B cell (primary cell): ENCODE measurements at regions not wholly inside any gene's neighbourhood (a gene's known extent, or its start where the extent isn't known, plus 50 kb on each side); places are given as distances from the start of the nearest gene placed in this dataset.

Experiments
- ATAC-seq: fragments of 200-7000 bp; cut with Tn5 transposase; one replicate; pipeline ENCODE4 v1.10.0; 2021; ENCODE audit warnings: low read depth, mild to moderate bottlenecking, moderate number of reproducible peaks, moderate library complexity
- CTCF ChIA-PET: fragments of 350-600 bp; sonication (Branson Sonifier 250); formaldehyde crosslinking; loops from one replicate; lab custom pipeline; 2021; ENCODE audit warnings: antibody characterized with exemption, inconsistent platforms; lab: Charles Lee
- POLR2A ChIA-PET: fragments of 350-600 bp; sonication (Branson Sonifier 250); formaldehyde crosslinking; loops from one replicate; lab custom pipeline; 2021; ENCODE audit warnings: antibody characterized with exemption; lab: Charles Lee
- DNase-seq: peaks from one replicate; pipeline ENCODE4 v3.0.0; 2013
- H2AFZ ChIP-seq: 2 replicates; pipeline ENCODE4 v1.6.1; 2012; ENCODE audit warnings: mild to moderate bottlenecking, low read depth, low read length; ENCODE audit not compliant: insufficient read depth, poor library complexity, severe bottlenecking
- H3K27ac ChIP-seq, 2 donors: 1 replicate in 1 of 2; 2 replicates in 1 of 2; pipeline ENCODE4 v1.5.1; 2012 to 2013; ENCODE audit warnings: low read length in 2 of 2, mild to moderate bottlenecking in 2 of 2, moderate library complexity in 1 of 2
- H3K27me3 ChIP-seq, 4 experiments: fragments of 200-600 bp in 1 of 4; sonication (generic) in 1 of 4; replicated peaks in 1 of 4; 1 replicate in 2 of 4; 2 replicates in 2 of 4; pipeline versions ENCODE4 v1.6.1 to v1.7.0; 2013 to 2016; ENCODE audit warnings: low read length in 3 of 4, mild to moderate bottlenecking in 2 of 4, mixed read lengths in 1 of 4, moderate library complexity in 1 of 4; ENCODE audit not compliant: insufficient read depth in 4 of 4, control insufficient read depth in 3 of 4; ENCODE audit errors: control extremely low read depth in 1 of 4
- H3K36me3 ChIP-seq, 2 experiments: replicated peaks in 1 of 2; 1 replicate in 1 of 2; 2 replicates in 1 of 2; pipeline versions ENCODE4 v1.6.1 to v1.7.1; 2013; ENCODE audit warnings: low read length in 1 of 2; ENCODE audit not compliant: insufficient read depth in 2 of 2, control insufficient read depth in 1 of 2; ENCODE audit errors: control extremely low read depth in 1 of 2, extremely low read depth in 1 of 2
- H3K4me1 ChIP-seq, 2 donors: fragments of 200-600 bp in 1 of 2; sonication (generic) in 1 of 2; 1 replicate in 1 of 2; 2 replicates in 1 of 2; pipeline versions ENCODE4 v1.5.1 to v1.6.1; 2013 to 2017; ENCODE audit warnings: low read length in 2 of 2; ENCODE audit not compliant: control insufficient read depth in 2 of 2, insufficient read depth in 2 of 2
- H3K4me2 ChIP-seq: replicated peaks from 2 replicates; pipeline ENCODE3; 2012; ENCODE audit warnings: mild to moderate bottlenecking, low read depth, low read length; ENCODE audit not compliant: poor library complexity, severe bottlenecking
- H3K4me3 ChIP-seq, 5 experiments: fragments of 200-600 bp in 1 of 5; sonication (generic) in 1 of 5; 1 replicate in 3 of 5; 2 replicates in 2 of 5; pipeline versions ENCODE4 v1.5.1 to v1.7.0; 2011 to 2016; ENCODE audit warnings: low read length in 4 of 5, mild to moderate bottlenecking in 4 of 5, low read depth in 2 of 5, control low read depth in 1 of 5, moderate library complexity in 1 of 5; ENCODE audit not compliant: insufficient read depth in 1 of 5; ENCODE audit errors: control extremely low read depth in 1 of 5, extremely low read depth in 1 of 5
- H3K79me2 ChIP-seq: fragments of 200-600 bp; sonication (generic); one replicate; pipeline ENCODE4 v1.6.0; 2016; ENCODE audit warnings: low read length; ENCODE audit not compliant: control insufficient read depth, insufficient read depth
- H3K9ac ChIP-seq: fragments of 200-600 bp; sonication (generic); 2 replicates; pipeline ENCODE4 v1.6.1; 2017; ENCODE audit warnings: mild to moderate bottlenecking, low read length, moderate library complexity
- H3K9me3 ChIP-seq, 3 donors: one replicate each; pipeline versions ENCODE4 v1.6.1 to v1.7.1; 2013; ENCODE audit warnings: low read length in 2 of 3; ENCODE audit not compliant: control insufficient read depth in 2 of 3, insufficient read depth in 1 of 3; ENCODE audit errors: control extremely low read depth in 1 of 3
- H4K20me1 ChIP-seq: 2 replicates; pipeline ENCODE4 v1.6.0; 2012; ENCODE audit warnings: mild to moderate bottlenecking, low read length; ENCODE audit not compliant: insufficient read depth, control insufficient read depth, poor library complexity, severe bottlenecking
- H3K27ac Mint-ChIP-seq: one replicate; pipeline ENCODE4 v1.8.0; 2021; ENCODE audit warnings: mixed read lengths
- H3K27me3 Mint-ChIP-seq: one replicate; pipeline ENCODE4 v1.8.0; 2021; ENCODE audit warnings: mixed read lengths
- H3K4me1 Mint-ChIP-seq: one replicate; pipeline ENCODE4 v1.8.0; 2021; ENCODE audit warnings: mixed read lengths
- H3K4me3 Mint-ChIP-seq: one replicate; pipeline ENCODE4 v1.8.0; 2021; ENCODE audit warnings: mixed read lengths
- H3K9me3 Mint-ChIP-seq: one replicate; pipeline ENCODE4 v1.8.0; 2022; ENCODE audit warnings: mixed read lengths; ENCODE audit not compliant: insufficient read depth
- CTCF ChIP-seq: fragments of 200-600 bp; IDR thresholded peaks from one replicate; pipeline ENCODE4 v1.8.0; 2022; ENCODE audit warnings: antibody characterized with exemption, mild to moderate bottlenecking
- EZH2 ChIP-seq: IDR thresholded peaks from 2 replicates; pipeline ENCODE4 v1.6.1; 2012; ENCODE audit warnings: borderline replicate concordance, low read depth, mild to moderate bottlenecking, moderate library complexity, low read length; ENCODE audit not compliant: insufficient read depth, poor library complexity, severe bottlenecking
- WGBS: methylation state at CpG from one replicate; pipeline ENCODE4 v1.1.5; 2013; ENCODE audit warnings: missing lambda C conversion rate; ENCODE audit not compliant: insufficient coverage; 5-methylcytosine and 5-hydroxymethylcytosine counted together
- intact Hi-C: fragments of 100-400 bp; cut with micrococcal nuclease; formaldehyde crosslinking; loops from one replicate; pipeline ENCODE4 v1.10.0; 2022

DNA sequence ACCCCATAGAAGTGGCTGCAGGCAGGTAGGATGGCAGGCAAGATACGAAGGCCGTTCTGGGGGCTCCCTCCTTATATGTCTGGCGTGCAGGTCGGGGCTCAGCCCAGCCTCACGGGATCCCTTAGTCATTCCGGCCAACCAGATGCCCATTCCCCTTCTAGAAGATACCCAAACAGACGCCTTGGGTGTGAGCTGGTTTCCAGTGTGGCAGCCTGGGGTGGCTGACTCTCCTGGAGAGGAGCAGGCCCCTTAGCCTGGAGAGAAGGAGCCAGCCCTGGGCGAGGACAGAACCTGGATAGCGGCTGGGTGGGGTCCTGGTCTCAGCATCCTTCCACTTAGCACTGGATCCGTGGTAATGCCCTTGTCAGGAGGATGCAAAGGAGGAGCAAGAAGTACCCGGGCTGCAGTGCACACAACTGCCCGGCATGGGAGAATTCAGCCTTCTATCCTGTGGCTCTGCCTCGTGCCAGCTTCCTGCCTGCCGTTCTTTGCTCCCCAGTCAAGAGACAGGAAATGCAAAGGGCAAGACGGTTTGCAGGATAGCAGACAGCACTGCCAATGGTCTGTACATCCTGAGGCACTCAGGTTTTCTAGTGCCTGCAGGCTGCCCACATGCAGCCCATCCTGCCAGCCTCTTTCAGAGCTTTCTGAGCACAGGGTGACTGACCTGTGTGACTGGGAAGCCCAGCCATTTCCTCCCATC, 56.7 kb upstream of the WASF3 start:
- Histone ChIP-seq H3K27ac (no peak overlapping the region), H2AFZ (no peak overlapping the region), H3K79me2 (no peaks in the 10 kb centered on the region), H3K4me2 (no peak overlapping the region), H4K20me1 (no peaks in the 10 kb centered on the region), H3K36me3 (no peaks in the 10 kb centered on the region), H3K9ac (no peak overlapping the region), H3K4me1 (no peaks in the 10 kb centered on the region), H3K4me3 (no peak overlapping the region), H3K27me3 (no peaks in the 10 kb centered on the region), H3K9me3 (no peaks in the 10 kb centered on the region)
- no peak overlapping the region for H3K4me3 Mint-ChIP-seq
- DNase-seq (no peak), ATAC-seq (no peak)
- H3K4me1 Mint-ChIP-seq, result no peaks in the 10 kb centered on the region
- H3K27me3 Mint-ChIP-seq, result peaks cover 12% of the 10 kb centered on the region
- intact Hi-C loops, result no loop called here
- 51% methylated on average over 10 of the region's 15 CpGs for WGBS
- no peaks in the 10 kb centered on the region for H3K9me3 Mint-ChIP-seq
- POLR2A ChIA-PET, result no interaction called here
- CTCF ChIA-PET, result no interaction called here
- H3K27ac Mint-ChIP-seq, result no peak overlapping the region
- TF ChIP-seq EZH2 (no peak), CTCF (no peak)

DNA sequence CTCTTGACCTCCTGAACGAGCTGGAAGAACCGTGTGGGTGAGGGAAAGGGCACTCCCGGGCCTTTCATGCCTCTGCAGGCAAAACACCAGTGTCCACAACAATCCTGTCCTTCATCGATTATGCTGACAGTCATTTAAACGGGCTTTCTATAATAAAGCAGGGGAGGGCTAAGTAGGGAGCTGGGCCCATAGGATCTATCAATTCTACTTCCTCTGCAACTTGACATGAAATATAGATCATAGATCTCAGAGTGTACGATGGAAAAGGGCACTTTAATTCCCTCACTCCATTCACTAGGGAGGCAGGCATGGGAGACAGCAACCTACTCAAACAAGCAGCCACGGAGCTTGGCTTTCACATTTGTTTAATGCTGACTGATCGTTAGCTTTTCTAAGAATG, 55.8 kb upstream of the WASF3 start:
- no peaks in the 10 kb centered on the region for H4K20me1 ChIP-seq
- no peaks in the 10 kb centered on the region for H3K36me3 ChIP-seq
- H3K27ac ChIP-seq, result no peak overlapping the region
- Mint-ChIP-seq H3K4me1 (no peaks in the 10 kb centered on the region), H3K27me3 (peaks cover 20% of the 10 kb centered on the region), H3K27ac (no peak overlapping the region), H3K9me3 (no peaks in the 10 kb centered on the region), H3K4me3 (no peak overlapping the region)
- H3K9ac ChIP-seq, result no peak overlapping the region
- H3K27me3 ChIP-seq, result no peaks in the 10 kb centered on the region
- H2AFZ ChIP-seq, result no peak overlapping the region
- H3K9me3 ChIP-seq, result no peaks in the 10 kb centered on the region
- no peak for TF ChIP-seq EZH2
- TF ChIP-seq CTCF, result no peak
- ChIA-PET POLR2A (no interaction called here), CTCF (interaction anchor here (1.6 kb wide), 1 partner anchor 317 kb away, joined by 5 read pairs; no protein-coding TSS in a partner anchor)
- H3K4me1 ChIP-seq, result no peaks in the 10 kb centered on the region
- no peak overlapping the region for H3K4me2 ChIP-seq
- H3K4me3 ChIP-seq, result no peak overlapping the region
- WGBS, result 100% methylated on average over 1 of the region's 8 CpGs
- H3K79me2 ChIP-seq, result no peaks in the 10 kb centered on the region
- intact Hi-C loops, result no loop called here
- no peak for DNase-seq
- ATAC-seq, result no peak
